Thoracic aorta (tissue), 2 donors: ENCODE measurements at regions not wholly inside any gene's neighbourhood (a gene's known extent, or its start where the extent isn't known, plus 50 kb on each side); places are given as distances from the start of the nearest gene placed in this dataset.

Experiments
- ATAC-seq: fragments of 150-250 bp; one replicate; pipeline ENCODE4 v1.8.0; 2017; ENCODE audit warnings: low read depth; ENCODE audit not compliant: insufficient number of reproducible peaks, low FRiP score
- DNase-seq: peaks from one replicate; pipeline ENCODE4 v3.0.0-alpha.2; 2020; ENCODE audit warnings: low spot score
- H3K27ac ChIP-seq, 2 donors: fragments of 200-600 bp; sonication (generic); 1 replicate in 1 of 2; 2 replicates in 1 of 2; pipeline ENCODE4 v1.5.1; 2016; ENCODE audit warnings: mild to moderate bottlenecking in 2 of 2, moderate library complexity in 2 of 2
- H3K27me3 ChIP-seq: fragments of 200-600 bp; sonication (generic); replicated peaks from 2 replicates; pipeline ENCODE4 v1.6.0; 2016; ENCODE audit warnings: mild to moderate bottlenecking; ENCODE audit not compliant: insufficient read depth
- H3K36me3 ChIP-seq: fragments of 200-600 bp; sonication (generic); one replicate; pipeline ENCODE4 v1.5.1; 2016
- H3K4me1 ChIP-seq, 2 donors: fragments of 200-600 bp; sonication (generic); 1 replicate in 1 of 2; 2 replicates in 1 of 2; pipeline versions ENCODE4 v1.5.1 to v1.6.0; 2016; ENCODE audit warnings: low read depth in 2 of 2, mild to moderate bottlenecking in 1 of 2; ENCODE audit not compliant: control insufficient read depth in 1 of 2
- H3K4me3 ChIP-seq: fragments of 200-600 bp; sonication (generic); 2 replicates; pipeline ENCODE4 v1.5.1; 2016; ENCODE audit warnings: mild to moderate bottlenecking
- H3K9me3 ChIP-seq: fragments of 200-600 bp; sonication (generic); 2 replicates; pipeline ENCODE4 v1.5.1; 2016
- TF ChIP-seq, protein P1 (sequence below): fragments of 200-600 bp; sonication (generic); IDR thresholded peaks from one replicate; pipeline ENCODE4 v1.5.1; 2019; ENCODE audit warnings: antibody characterized with exemption

GRCh38 chr6:169944061-169944337, 192.6 kb downstream of the ERMARD start:
- Histone ChIP-seq H3K4me1 (no peaks in the 10 kb centered on the region), H3K9me3 (peaks cover 9% of the 10 kb centered on the region), H3K4me3 (no peak overlapping the region), H3K27ac (no peak overlapping the region), H3K27me3 (no peaks in the 10 kb centered on the region), H3K36me3 (no peaks in the 10 kb centered on the region)
- TF ChIP-seq, protein P1, sequence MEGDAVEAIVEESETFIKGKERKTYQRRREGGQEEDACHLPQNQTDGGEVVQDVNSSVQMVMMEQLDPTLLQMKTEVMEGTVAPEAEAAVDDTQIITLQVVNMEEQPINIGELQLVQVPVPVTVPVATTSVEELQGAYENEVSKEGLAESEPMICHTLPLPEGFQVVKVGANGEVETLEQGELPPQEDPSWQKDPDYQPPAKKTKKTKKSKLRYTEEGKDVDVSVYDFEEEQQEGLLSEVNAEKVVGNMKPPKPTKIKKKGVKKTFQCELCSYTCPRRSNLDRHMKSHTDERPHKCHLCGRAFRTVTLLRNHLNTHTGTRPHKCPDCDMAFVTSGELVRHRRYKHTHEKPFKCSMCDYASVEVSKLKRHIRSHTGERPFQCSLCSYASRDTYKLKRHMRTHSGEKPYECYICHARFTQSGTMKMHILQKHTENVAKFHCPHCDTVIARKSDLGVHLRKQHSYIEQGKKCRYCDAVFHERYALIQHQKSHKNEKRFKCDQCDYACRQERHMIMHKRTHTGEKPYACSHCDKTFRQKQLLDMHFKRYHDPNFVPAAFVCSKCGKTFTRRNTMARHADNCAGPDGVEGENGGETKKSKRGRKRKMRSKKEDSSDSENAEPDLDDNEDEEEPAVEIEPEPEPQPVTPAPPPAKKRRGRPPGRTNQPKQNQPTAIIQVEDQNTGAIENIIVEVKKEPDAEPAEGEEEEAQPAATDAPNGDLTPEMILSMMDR, result no peak
- ATAC-seq, result no peak
- DNase-seq, result no peak

DNA sequence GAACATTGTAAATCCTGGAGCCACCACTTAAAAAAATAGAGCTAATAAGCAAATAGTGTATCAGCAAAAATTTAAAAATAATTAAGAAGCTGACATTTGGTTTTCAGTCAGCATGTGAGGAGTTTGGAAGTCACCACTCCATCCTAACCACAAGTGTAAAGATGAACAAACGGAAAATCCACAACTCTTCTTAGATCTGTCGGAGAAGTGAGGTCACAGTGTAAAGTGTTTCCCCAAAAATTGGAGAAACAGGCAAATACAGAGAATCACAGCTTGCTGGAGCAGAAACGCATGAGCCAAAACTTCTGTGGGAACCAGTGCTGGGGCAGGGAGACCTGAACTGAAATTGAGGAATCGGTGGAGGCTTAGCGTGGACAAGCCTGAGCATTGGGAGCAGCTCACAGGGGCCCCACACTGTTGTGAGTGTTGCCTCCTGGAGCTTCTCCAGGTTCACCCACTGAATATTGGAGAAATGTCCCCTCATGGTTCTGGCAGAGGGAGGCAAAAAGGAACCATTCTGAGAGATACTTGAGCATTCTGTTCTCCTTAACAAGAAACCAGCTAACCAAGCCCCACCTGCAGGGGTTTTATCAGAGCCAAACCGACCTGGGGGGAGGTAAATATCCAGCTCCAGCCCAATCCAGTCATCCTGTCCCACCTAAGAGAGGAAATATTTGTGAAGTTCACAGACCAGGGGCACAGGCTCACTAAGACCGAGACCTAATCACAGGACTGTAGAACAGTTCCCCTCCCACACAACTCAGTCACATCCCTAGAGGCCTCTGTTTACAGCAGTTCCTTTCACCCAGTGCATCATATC, 192.0 kb downstream of the ERMARD start:
- Histone ChIP-seq H3K36me3 (no peaks in the 10 kb centered on the region), H3K27ac (no peak overlapping the region), H3K4me1 (no peaks in the 10 kb centered on the region), H3K9me3 (peaks cover 9% of the 10 kb centered on the region), H3K4me3 (no peak overlapping the region), H3K27me3 (no peaks in the 10 kb centered on the region)
- ATAC-seq (no peak), DNase-seq (no peak)
- TF ChIP-seq, protein P1, result no peak

DNA sequence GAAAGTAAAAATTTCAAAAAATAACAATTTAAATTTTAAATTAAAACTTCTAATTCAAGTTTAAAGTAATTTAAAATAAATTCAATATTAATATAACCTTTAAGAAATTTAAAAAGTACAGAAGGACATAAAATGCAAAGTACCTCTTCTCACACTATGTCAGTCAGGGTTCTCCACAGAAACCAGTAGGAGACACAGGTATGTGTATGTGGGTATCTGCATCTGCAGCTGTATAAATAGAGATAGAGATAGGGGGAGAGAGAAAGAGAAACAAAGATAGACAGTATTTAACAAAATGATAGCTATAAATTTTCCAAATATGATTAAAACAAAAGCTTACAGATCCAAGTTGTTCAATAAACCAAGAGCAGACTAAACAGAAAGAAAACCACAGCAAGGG, 190.8 kb downstream of the ERMARD start:
- no peaks in the 10 kb centered on the region for H3K36me3 ChIP-seq
- H3K9me3 ChIP-seq, result peaks cover 9% of the 10 kb centered on the region
- TF ChIP-seq, protein P1, result no peak
- H3K4me1 ChIP-seq, result no peaks in the 10 kb centered on the region
- ATAC-seq (no peak), DNase-seq (no peak)
- no peak overlapping the region for H3K4me3 ChIP-seq
- H3K27ac ChIP-seq, result no peak overlapping the region
- H3K27me3 ChIP-seq, result no peaks in the 10 kb centered on the region

- H3K27me3 ChIP-seq, result no peaks in the 10 kb centered on the region
- H3K4me3 ChIP-seq, result no peak overlapping the region
- H3K36me3 ChIP-seq, result no peaks in the 10 kb centered on the region
- H3K9me3 ChIP-seq, result peaks cover 9% of the 10 kb centered on the region
- H3K4me1 ChIP-seq, result no peaks in the 10 kb centered on the region
- DNase-seq, result no peak
- no peak for ATAC-seq
- TF ChIP-seq, protein P1, result no peak
- no peak overlapping the region for H3K27ac ChIP-seq
Measured at GRCh38 chr6:169940481-169941271, 189.3 kb downstream of the ERMARD start.

GRCh38 chr6:169939554-169940164, 188.2 kb downstream of the ERMARD start:
- H3K27ac ChIP-seq, result no peak overlapping the region
- no peaks in the 10 kb centered on the region for H3K36me3 ChIP-seq
- peaks cover 0 to 5% of the 10 kb centered on the region in 2 donors for H3K4me1 ChIP-seq
- no peaks in the 10 kb centered on the region for H3K27me3 ChIP-seq
- H3K4me3 ChIP-seq, result no peak overlapping the region
- TF ChIP-seq, protein P1, result no peak
- ATAC-seq (no peak), DNase-seq (no peak)
- H3K9me3 ChIP-seq, result peaks cover 9% of the 10 kb centered on the region
